ENCODE measurements at regions not wholly inside any gene's neighbourhood (a gene's known extent, or its start where the extent isn't known, plus 50 kb on each side); places are given as distances from the start of the nearest gene placed in this dataset.
"Not testable (repeated sequence)": the region's sequence is repeated elsewhere in the genome, so short reads cannot be mapped to it uniquely, and the experiment has no call there.

GRCh38 chr18:14336017-14336416, 203.8 kb upstream of the ZNF519 start:
- not testable (repeated sequence) for DNase-seq

DNA sequence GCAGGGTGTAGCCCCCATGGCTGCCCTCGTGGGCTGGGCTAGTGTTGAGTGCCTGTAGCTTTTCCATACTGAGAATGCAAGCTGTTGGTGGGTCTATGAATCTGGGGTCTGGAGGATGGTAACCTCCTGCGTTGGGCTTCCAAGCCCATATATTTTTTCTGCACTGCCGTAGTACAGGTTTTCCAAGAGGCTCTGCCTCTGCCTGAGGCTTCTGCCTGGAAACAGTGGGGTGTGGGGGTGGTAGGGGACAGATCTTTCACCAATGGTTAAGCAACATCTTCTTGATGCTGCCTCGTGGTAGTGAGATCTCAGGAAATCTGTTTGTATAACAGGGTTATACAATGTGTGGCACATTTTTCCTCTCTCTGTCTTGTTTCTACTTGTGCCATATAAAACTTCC, 189.0 kb upstream of the ZNF519 start:
- not testable (repeated sequence) for DNase-seq

GRCh38 chr18:14301255-14301654, 169.0 kb upstream of the ZNF519 start:
- DNase-seq = not testable (repeated sequence)

- not testable (repeated sequence) for DNase-seq
These were observed 162.8 kb upstream of the ZNF519 start for GRCh38 chr18:14295081-14295480.

GRCh38 chr18:14285053-14285452, 152.8 kb upstream of the ZNF519 start:
- no peak for DNase-seq

GRCh38 chr18:14275391-14275790, 143.2 kb upstream of the ZNF519 start:
- not testable (repeated sequence) for DNase-seq

GRCh38 chr18:14265637-14266410, 133.6 kb upstream of the ZNF519 start:
- DNase-seq = not testable (repeated sequence)

DNA sequence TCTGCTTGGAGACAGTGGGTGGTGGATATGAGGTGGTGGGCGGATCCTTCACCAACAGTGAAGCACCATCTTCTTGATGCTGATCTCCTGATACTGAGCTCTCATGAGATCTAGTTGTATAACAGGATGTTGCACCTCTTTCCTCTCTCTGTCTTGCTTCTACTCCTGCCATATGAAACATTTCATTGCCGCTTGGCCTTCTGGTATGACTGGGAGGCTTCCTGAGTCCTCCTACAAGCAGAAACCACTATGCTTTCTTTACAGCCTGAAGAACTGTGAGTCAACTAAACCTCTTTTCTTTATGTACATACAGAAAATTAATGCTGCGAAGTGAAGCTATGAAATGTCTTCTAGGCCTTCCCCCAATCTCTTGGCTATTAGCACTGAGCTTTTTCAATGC, 130.6 kb upstream of the ZNF519 start:
- not testable (repeated sequence) for DNase-seq

DNA sequence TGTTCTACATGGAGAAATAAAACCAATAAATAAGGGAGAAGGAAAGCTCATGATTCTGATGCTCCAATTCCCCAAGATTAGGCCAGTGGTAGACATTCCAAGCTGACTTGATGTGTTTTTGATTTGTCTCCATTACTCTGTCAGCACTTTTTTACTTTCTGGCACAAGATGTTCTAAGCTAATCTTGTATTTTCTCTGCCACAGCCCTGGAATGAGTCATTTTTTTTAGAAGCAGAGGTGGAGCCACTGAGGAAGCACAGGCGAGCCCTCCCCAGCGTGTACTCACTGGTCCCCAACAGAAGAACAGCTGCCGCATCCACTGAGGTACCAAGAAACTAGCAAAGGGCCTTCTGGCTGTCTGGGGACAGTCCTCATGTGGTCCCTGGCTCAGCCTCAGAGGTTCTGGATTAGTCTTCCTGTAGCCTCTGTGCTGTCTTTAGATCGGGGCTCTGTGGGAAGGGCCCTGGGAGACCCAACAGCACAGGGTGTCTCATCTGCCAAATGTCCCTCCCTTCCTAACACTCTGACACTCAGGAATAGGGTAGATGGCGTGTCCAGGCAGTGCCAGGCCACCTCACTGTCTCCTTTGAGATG, 117.9 kb upstream of the ZNF519 start:
- not testable (repeated sequence) for DNase-seq

GRCh38 chr18:14239224-14239623, 107.0 kb upstream of the ZNF519 start:
- DNase-seq = not testable (repeated sequence)

DNA sequence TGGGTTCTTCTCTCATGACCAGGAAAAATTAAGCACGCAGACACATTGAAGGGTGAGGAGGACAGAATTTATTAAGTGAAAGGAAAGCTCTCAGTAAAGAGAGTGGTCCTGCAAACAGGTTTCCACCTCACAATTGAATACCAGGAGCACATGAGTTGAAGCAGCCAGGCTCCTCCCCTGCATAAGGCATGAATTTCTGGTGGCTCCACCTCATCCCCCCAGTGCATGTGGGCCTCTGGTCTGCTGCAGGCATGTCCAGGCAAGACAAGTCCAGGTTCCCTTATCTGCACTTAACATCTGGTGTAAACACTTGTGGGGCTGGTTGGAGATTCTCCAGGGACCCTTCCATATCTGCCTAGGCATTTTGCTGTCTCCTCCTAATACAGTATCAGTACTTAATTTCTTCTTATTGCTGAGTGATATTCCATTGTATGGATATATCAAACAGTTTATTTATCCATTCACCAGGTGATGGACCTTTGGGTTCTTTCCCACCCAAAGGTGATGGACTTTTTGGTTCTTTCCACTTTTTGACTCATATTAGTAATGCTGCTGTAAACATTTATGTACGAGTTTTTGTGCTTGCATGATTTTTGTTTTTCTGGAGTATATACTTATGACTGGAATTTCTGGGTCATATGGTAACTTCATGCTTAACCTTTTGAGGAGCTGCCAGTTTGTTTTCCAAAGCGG, 104.3 kb upstream of the ZNF519 start:
- DNase-seq = not testable (repeated sequence)

GRCh38 chr18:14225286-14225679, 93.0 kb upstream of the ZNF519 start:
- DNase-seq = not testable (repeated sequence)

GRCh38 chr18:14224551-14225285, 92.5 kb upstream of the ZNF519 start:
- not testable (repeated sequence) for DNase-seq

GRCh38 chr18:14223919-14224318, 91.7 kb upstream of the ZNF519 start:
- DNase-seq = not testable (repeated sequence)

DNA sequence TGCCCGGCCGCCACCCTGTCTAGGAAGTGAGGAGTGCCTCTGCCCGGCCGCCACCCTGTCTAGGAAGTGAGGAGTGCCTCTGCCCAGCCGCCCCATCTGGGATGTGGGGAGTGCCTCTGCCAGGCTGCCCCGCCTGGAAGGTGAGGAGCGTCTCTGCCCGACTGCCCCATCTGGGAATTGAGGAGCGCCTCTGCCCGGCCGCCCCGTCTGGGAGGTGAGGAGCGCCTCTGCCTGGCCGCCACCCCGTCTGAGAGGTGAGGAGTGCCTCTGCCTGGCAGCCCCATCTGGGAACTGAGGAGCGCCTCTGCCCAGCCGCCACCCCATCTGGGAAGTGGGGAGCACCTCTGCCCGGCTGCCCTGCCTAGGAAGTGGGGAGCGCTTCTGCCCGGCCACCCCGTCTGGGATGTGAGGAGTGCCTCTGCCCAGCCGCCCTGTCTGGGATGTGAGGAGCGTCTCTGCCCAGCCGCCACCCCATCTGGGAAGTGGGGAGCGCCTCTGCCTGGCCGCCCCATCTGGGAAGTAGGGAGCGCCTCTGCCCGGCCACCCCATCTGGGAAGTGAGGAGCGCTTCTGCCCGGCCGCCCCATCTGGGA, 91.1 kb upstream of the ZNF519 start:
- DNase-seq = not testable (repeated sequence)

- not testable (repeated sequence) for DNase-seq
These were observed 90.4 kb upstream of the ZNF519 start for GRCh38 chr18:14222354-14223221.

- DNase-seq = no peak
These were observed 89.5 kb upstream of the ZNF519 start for GRCh38 chr18:14221689-14222088.

- not testable (repeated sequence) for DNase-seq
These were observed 83.7 kb upstream of the ZNF519 start for GRCh38 chr18:14215952-14216351.

DNA sequence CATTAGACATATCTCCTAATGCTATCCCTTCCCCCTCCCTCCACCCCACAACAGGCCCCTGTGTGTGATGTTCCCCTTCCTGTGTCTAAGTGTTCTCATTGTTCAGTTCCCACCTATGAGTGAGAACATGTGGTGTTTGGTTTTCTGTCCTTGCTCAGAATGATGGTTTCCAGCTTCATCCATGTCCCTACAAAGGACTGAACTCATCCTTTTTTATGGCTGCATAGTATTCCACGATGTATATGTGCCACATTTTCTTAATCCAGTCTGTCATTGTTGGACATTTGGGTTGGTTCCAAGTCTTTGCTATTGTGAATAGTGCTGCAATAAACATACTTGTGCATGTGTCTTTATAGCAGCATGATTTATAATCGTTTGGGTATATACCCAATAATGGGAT, 71.2 kb upstream of the ZNF519 start:
- DNase-seq = not testable (repeated sequence)

DNA sequence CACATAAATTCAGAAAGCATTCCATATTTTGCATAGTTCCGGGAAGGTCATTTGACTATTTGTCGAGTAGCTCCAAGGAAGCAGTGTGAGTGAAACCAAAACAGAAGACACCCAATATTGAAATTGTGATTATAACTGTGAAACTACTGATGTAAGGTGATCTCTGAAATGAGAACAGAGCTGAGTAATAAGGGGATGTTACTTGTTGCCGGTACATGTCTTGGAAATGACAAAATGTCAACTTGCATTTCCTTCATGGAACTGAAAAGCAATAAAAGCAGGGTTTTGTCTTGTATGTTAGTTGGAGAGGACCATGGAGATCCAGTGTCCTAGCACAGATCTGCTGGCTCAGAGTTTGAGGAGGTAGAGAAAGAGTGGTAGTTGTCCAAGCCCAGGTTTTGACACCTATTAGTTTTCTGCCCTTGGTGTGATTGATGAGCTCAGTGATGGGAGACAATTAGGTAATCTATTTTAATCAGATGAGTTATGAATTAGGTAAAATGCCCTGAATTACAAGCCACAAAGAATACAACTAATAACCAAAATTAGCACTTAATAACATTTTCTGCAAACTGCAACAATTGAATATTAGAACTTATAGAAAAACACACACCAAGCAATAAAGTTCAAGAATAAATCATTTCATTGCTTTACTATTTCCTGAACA, 58.7 kb upstream of the ZNF519 start:
- DNase-seq = not testable (repeated sequence)

GRCh38 chr18:14189858-14190257, 57.6 kb upstream of the ZNF519 start:
- no peak for DNase-seq
